K562 (cell line): ENCODE measurements at regions not wholly inside any gene's neighbourhood (a gene's known extent, or its start where the extent isn't known, plus 50 kb on each side); places are given as distances from the start of the nearest gene placed in this dataset.

Source experiments
- ATF7 ChIP-seq: fragments of 450-650 bp; IDR thresholded peaks from 2 replicates; pipeline ENCODE4 v1.7.1; 2014; ENCODE audit warnings: mild to moderate bottlenecking, moderate library complexity
- BACH1 ChIP-seq: fragments of 200-800 bp; sonication (Bioruptor generic); IDR thresholded peaks from 2 replicates; pipeline ENCODE4 v1.6.1; 2016; ENCODE audit warnings: missing genetic modification characterization, missing compliant biosample characterization
- ELF1 ChIP-seq: fragments of 200-800 bp; sonication (Bioruptor generic); IDR thresholded peaks from 2 replicates; pipeline ENCODE4 v1.6.1; 2016; ENCODE audit warnings: missing genetic modification characterization, missing compliant biosample characterization
- EWSR1 ChIP-seq: fragments of 450-650 bp; IDR thresholded peaks from 2 replicates; pipeline ENCODE4 v1.6.1; 2018; ENCODE audit warnings: borderline replicate concordance, mild to moderate bottlenecking, low read depth, moderate library complexity; ENCODE audit not compliant: partially characterized antibody
- PRPF4 ChIP-seq: fragments of 200-400 bp; formaldehyde crosslinking; IDR thresholded peaks from one replicate; pipeline ENCODE4 v1.6.1; 2017; ENCODE audit warnings: low read length, low read depth, mild to moderate bottlenecking; ENCODE audit not compliant: insufficient read depth, poor library complexity, severe bottlenecking
- SREBF2 ChIP-seq: sonication (generic); formaldehyde crosslinking; IDR thresholded peaks from 2 replicates; pipeline ENCODE4 v1.4.0; 2020; ENCODE audit warnings: mild to moderate bottlenecking, missing genetic modification reagents
- ZNF764 ChIP-seq: fragments of 250-450 bp; sonication (Bioruptor Pico); IDR thresholded peaks from 2 replicates; pipeline ENCODE4 v1.4.0; 2020; ENCODE audit warnings: low read depth, mild to moderate bottlenecking, moderate library complexity
- TF ChIP-seq, protein P1 (sequence below): fragments of 450-650 bp; IDR thresholded peaks from 2 replicates; pipeline ENCODE4 v1.7.0; 2016; ENCODE audit warnings: borderline replicate concordance
- TF ChIP-seq, protein P2 (sequence below): IDR thresholded peaks from 2 replicates; pipeline ENCODE4 v1.6.1; 2012; ENCODE audit warnings: low read depth, low read length, improper control_type of control experiment, borderline replicate concordance
- TF ChIP-seq, protein P3 (sequence below): fragments of 450-650 bp; IDR thresholded peaks from 2 replicates; pipeline ENCODE4 v1.6.1; 2017; ENCODE audit warnings: mild to moderate bottlenecking, moderate library complexity
- TF ChIP-seq, protein P4 (sequence below), 2 experiments: fragments of 450-650 bp; IDR thresholded peaks; 2 replicates each; pipeline ENCODE4 v1.6.1; 2016
- TF ChIP-seq, protein P5 (sequence below): IDR thresholded peaks from 2 replicates; pipeline ENCODE4 v1.6.1; 2011; ENCODE audit warnings: borderline replicate concordance, low read depth, mild to moderate bottlenecking, moderate library complexity, low read length; ENCODE audit not compliant: insufficient read depth, poor library complexity, severe bottlenecking

DNA sequence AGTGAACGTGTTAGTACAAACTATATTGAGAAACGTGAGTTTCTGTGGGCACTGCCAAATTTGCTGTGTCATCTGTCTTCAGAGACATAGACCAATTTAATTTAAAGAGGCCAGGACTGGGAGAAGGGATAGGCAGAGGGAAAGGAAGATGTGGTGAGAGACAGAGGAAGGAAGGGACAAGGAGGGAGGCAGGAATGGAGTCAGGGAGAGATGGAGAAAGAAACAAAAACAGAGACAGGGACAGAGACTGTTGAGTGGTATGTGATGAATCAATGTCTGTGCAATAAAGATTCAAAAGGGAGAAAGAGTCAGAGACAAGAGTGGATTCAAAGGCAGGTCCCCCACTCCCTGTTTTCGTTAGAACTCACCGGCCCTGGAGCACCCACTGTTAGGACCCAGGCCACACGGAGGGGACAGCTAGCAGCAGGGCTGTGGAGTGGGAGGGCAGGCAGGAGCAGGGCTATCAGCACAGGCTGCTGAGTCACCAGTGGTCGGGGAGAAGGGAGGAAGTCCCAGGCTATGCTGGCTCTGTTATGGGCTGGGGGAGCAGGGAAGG lies 51.6 kb upstream of the CHD6 start (continued):
- TF ChIP-seq, protein P1, sequence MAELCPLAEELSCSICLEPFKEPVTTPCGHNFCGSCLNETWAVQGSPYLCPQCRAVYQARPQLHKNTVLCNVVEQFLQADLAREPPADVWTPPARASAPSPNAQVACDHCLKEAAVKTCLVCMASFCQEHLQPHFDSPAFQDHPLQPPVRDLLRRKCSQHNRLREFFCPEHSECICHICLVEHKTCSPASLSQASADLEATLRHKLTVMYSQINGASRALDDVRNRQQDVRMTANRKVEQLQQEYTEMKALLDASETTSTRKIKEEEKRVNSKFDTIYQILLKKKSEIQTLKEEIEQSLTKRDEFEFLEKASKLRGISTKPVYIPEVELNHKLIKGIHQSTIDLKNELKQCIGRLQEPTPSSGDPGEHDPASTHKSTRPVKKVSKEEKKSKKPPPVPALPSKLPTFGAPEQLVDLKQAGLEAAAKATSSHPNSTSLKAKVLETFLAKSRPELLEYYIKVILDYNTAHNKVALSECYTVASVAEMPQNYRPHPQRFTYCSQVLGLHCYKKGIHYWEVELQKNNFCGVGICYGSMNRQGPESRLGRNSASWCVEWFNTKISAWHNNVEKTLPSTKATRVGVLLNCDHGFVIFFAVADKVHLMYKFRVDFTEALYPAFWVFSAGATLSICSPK = peak; percentile 81; the same call in 1 of the 2 replicates
- TF ChIP-seq, protein P2, sequence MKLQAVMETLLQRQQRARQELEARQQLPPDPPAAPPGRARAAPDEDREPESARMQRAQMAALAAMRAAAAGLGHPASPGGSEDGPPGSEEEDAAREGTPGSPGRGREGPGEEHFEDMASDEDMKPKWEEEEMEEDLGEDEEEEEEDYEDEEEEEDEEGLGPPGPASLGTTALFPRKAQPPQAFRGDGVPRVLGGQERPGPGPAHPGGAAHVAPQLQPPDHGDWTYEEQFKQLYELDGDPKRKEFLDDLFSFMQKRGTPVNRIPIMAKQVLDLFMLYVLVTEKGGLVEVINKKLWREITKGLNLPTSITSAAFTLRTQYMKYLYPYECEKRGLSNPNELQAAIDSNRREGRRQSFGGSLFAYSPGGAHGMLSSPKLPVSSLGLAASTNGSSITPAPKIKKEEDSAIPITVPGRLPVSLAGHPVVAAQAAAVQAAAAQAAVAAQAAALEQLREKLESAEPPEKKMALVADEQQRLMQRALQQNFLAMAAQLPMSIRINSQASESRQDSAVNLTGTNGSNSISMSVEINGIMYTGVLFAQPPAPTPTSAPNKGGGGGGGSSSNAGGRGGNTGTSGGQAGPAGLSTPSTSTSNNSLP = no peak
- TF ChIP-seq ELF1 (tag) (no peak), SREBF2 (CRISPR knock-in tag) (no peak), EWSR1 (no peak), ATF7 (no peak), PRPF4 (no peak), BACH1 (tag) (peak; percentile 82), ZNF764 (CRISPR knock-in tag) (no peak)
- TF ChIP-seq, protein P3, sequence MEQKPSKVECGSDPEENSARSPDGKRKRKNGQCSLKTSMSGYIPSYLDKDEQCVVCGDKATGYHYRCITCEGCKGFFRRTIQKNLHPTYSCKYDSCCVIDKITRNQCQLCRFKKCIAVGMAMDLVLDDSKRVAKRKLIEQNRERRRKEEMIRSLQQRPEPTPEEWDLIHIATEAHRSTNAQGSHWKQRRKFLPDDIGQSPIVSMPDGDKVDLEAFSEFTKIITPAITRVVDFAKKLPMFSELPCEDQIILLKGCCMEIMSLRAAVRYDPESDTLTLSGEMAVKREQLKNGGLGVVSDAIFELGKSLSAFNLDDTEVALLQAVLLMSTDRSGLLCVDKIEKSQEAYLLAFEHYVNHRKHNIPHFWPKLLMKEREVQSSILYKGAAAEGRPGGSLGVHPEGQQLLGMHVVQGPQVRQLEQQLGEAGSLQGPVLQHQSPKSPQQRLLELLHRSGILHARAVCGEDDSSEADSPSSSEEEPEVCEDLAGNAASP = no peak
- TF ChIP-seq, protein P4, sequence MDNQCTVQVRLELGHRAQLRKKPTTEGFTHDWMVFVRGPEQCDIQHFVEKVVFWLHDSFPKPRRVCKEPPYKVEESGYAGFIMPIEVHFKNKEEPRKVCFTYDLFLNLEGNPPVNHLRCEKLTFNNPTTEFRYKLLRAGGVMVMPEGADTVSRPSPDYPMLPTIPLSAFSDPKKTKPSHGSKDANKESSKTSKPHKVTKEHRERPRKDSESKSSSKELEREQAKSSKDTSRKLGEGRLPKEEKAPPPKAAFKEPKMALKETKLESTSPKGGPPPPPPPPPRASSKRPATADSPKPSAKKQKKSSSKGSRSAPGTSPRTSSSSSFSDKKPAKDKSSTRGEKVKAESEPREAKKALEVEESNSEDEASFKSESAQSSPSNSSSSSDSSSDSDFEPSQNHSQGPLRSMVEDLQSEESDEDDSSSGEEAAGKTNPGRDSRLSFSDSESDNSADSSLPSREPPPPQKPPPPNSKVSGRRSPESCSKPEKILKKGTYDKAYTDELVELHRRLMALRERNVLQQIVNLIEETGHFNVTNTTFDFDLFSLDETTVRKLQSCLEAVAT (IDR thresholded peaks at IDR 0.05) = peak; percentile 65 to 71; a peak in 3 of 4 replicates
- TF ChIP-seq, protein P5, sequence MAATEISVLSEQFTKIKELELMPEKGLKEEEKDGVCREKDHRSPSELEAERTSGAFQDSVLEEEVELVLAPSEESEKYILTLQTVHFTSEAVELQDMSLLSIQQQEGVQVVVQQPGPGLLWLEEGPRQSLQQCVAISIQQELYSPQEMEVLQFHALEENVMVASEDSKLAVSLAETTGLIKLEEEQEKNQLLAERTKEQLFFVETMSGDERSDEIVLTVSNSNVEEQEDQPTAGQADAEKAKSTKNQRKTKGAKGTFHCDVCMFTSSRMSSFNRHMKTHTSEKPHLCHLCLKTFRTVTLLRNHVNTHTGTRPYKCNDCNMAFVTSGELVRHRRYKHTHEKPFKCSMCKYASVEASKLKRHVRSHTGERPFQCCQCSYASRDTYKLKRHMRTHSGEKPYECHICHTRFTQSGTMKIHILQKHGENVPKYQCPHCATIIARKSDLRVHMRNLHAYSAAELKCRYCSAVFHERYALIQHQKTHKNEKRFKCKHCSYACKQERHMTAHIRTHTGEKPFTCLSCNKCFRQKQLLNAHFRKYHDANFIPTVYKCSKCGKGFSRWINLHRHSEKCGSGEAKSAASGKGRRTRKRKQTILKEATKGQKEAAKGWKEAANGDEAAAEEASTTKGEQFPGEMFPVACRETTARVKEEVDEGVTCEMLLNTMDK = no peak
